ENCODE measurements at regions not wholly inside any gene's neighbourhood (a gene's known extent, or its start where the extent isn't known, plus 50 kb on each side); places are given as distances from the start of the nearest gene placed in this dataset.

DNA sequence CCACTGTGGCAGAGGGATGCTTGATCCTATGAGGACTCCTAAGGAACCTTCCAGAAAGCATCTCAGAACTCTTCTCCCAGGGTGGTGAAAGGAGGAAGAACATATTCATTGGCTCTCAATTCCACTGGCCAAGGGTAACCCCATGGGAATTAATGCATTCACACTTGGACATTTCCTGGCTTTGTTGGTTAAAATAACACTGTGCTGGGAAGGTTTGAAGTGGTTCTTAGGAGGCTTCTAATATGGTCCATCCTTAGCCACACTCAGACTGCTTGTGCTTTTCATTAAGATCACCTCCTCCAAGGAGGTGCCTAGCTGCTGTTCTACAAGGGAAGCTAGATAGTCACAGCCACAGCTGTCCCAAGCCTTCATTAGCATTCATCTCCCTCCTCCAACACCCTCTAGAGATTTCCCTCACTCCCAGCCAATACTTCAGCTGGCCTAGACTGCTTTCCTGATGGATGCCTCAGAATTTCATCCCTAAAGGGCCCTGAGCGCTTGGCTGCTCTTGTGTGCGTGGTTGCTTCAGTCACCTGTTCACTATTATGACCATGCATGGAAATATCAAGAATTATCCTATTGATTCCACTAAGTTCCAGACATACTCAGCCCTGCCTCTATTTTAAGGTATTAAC, 544.4 kb downstream of the PLPP3 start:
- TF ChIP-seq, protein P1, sequence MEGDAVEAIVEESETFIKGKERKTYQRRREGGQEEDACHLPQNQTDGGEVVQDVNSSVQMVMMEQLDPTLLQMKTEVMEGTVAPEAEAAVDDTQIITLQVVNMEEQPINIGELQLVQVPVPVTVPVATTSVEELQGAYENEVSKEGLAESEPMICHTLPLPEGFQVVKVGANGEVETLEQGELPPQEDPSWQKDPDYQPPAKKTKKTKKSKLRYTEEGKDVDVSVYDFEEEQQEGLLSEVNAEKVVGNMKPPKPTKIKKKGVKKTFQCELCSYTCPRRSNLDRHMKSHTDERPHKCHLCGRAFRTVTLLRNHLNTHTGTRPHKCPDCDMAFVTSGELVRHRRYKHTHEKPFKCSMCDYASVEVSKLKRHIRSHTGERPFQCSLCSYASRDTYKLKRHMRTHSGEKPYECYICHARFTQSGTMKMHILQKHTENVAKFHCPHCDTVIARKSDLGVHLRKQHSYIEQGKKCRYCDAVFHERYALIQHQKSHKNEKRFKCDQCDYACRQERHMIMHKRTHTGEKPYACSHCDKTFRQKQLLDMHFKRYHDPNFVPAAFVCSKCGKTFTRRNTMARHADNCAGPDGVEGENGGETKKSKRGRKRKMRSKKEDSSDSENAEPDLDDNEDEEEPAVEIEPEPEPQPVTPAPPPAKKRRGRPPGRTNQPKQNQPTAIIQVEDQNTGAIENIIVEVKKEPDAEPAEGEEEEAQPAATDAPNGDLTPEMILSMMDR (IDR thresholded peaks at IDR 0.05; ENCODE audit: low read length), result no peak
- TF ChIP-seq EZH2 (IDR thresholded peaks at IDR 0.05; ENCODE audit: borderline replicate concordance, low read length), result no peak
